ENCODE measurements at regions not wholly inside any gene's neighbourhood (a gene's known extent, or its start where the extent isn't known, plus 50 kb on each side); places are given as distances from the start of the nearest gene placed in this dataset.

DNA sequence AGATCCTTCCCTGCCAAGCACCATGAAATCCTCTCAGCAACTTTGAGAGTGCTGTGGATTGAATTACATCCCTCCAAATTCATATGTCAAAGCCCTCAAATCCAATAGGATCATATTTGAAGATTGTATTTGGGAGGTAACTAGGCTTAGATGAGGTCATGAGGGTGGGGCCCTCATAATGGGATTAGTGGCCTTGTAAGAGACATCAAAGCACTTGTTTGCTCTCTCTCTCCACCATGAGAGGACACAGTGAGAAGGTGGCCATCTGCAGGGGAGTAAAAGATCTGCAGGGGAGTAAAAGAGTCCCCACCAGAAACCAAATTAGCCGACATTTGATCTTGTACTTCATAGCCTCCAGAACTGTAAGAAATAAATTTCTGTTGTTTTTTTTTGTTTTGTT is 298.2 kb downstream of the SAMD5 start:
- DNase-seq (ENCODE audit: extremely low read depth, low read depth): no peak

DNA sequence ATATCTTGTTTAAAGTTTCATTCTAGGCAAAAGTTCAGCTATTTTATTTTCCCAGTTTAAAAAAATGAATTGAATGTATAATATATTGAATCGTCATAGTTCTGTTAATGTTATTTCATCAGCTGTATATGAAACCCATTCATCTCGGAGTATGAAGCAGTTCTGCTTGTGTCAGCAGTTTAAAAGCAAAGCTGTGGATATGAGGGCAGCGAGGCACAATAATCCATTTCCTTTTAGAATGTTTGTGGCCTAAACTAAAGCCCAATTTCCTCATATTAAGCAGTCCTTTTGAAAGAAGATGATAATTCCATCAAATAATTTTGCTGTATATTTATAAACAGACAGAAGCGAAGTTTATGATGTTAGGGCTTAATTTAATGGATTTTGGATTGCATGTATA is 300.1 kb downstream of the SAMD5 start:
- no peak for DNase-seq (ENCODE audit: extremely low read depth, low read depth)

DNA sequence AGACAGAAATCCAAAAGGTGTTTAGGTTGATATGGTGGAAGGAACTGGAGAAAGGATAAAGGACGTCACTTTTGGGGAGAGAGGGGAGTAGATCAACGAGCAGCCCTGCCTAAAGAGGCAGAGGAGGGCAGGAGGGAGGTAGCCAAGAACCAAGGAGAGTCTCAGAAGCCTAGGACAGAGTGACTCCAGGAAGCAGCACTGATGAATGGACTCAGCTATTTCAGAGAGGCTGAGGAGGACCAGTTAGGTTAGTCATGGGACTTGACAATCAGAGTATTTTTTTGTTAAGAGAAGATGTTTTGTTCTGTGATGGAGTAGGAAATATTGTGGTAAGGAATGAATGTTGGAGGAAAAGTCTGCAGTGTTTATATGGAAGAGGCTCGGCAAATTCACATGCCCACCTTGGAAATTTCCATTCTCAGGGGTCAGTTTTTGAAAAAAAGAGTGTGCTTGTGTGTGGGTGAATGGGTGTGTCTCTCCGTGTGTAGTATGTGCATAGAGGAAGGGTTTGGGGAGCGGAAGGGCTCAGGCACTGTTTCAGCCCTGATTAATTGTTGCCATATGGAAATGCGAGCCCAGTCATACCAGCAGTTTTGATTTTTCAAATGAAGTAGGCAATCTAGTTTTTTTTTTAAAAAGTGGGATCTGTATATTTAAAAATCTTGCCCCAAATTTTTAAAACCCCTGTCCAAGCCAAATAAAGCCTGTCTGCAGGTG is 303.6 kb downstream of the SAMD5 start:
- no peak for DNase-seq (ENCODE audit: extremely low read depth, low read depth)

DNA sequence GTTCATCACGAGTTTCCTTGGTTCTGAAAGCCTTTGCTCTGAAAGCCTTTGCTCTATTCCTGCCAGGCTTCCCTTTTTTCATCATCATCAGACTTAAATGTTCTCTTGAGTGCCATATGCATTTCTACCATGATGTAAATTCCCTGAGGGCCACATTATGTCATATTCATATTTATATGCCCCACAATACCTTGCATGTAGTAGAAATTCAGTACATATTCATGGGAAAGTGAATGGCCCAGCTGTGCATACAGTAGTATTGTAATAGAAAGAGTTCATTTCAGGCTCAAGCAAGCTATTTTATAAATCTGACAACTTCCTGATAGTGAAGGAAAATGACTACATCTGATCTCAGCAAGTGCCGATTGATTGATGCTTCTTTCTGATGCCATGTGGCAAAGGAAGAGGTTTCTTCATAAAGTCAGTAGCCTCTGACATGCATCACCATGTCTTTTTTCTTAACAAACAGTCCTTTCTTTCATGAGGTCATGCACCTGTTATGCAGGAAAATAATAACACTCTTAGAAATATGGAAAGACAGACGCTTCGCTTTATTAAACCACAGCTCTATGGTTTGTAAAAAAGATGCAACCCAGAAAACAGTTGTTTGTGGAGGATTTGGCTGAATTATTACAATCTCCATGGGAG is 308.7 kb downstream of the SAMD5 start:
- no peak for DNase-seq (ENCODE audit: extremely low read depth, low read depth)

DNA sequence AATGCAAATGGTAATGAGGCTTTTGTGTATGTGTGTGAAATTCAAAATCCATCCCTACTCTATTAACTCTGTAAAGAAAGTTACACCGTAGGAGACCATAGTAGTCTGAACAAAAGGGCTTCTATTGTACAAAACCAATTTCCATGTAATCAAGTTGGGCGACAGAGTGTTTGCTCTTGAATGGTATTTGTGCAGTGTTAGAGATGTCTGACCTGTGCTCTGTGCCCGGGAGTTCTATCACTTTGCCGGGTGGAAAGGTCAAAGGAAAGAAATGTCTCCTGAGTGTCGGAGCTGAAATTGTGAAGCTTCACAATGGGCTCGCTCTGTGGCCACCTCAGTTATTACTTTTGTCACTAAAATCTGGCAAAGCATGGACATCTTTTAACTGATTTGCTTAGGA is 312.0 kb downstream of the SAMD5 start:
- no peak for DNase-seq (ENCODE audit: extremely low read depth, low read depth)

DNA sequence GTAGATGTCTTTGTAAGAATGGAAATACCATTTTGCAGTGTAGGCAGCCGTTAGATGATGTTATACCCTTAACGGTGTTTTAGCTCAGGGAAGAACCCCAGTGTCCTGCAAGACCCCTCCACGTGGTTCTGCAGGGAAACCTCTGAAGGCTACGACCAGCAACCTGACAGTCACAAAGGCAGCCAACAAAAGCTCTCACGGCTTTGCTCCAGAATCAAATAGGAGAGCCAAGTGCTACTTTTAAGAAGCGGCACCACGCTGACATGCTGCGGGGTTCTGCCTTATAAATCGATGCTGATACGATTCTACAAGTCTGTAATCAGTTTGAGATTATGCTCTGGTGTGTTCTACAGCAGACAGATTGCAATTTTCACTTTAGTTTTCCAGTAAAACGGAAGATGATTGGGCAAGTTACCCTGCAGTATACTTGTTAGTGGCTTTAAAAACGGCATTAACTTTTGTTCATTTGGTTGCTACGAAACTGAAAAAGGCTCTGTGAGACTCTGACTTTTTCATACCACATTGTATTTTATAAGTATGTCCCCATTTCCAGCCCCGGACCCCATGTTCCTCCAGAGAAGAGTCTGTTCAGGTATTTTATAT is 312.9 kb downstream of the SAMD5 start:
- DNase-seq (ENCODE audit: extremely low read depth, low read depth): no peak

DNA sequence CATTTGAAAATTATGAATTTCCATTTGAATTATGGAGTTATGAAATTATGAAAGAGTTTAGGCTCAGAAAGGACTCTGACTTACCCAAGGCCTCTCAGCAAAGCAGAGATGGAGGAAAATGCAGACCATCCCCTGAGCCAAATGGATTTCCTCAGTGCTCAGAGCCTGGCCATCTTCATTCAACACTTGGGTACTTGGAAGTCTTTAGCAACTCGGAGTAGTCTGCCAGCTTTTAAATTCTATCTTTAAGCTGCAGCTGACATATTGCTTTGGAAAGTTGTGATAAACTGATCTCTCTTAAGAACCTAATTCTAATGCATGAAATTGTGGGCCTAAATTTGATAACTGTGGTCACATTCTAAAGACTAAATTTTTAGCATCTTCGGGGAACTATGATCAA is 315.4 kb downstream of the SAMD5 start:
- no peak for DNase-seq (ENCODE audit: extremely low read depth, low read depth)

DNA sequence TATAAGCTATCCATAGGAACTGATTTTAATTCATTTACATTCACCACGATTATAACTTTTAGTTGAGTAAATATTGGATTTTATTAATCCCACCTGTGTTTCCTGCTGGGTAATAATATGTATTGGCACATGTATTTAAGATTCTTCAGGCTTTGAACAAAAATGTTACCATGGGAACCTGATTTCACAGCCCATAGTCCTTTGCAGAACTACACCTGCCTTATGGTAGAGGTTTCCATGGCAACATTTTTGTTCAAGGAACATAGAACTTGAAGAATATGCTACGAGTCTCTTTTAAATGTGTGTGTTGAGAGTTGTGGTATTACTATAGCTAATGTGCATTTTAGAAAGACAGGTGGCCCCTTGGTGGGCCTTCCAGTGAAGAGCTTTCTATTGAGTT is 317.4 kb downstream of the SAMD5 start:
- DNase-seq (ENCODE audit: extremely low read depth, low read depth): no peak

DNA sequence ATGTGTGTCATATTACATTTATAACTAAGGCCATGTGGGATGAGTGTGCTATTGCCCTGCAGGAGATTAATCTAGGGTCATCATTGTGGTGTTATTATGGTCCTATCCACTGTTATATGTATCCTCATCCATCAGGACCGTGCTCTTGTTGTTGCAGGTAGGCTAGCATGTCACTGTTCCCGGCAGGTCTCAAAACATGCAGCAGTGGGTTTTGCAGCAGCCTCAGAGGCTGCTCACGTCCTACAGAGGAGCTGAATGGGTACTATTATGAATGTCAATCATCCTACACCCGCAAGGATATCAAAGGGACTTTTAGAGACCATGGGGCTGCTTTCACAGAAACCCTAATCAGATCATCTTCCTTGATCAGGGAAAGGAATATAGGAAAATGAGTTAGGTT is 318.2 kb downstream of the SAMD5 start:
- DNase-seq (ENCODE audit: extremely low read depth, low read depth): no peak

DNA sequence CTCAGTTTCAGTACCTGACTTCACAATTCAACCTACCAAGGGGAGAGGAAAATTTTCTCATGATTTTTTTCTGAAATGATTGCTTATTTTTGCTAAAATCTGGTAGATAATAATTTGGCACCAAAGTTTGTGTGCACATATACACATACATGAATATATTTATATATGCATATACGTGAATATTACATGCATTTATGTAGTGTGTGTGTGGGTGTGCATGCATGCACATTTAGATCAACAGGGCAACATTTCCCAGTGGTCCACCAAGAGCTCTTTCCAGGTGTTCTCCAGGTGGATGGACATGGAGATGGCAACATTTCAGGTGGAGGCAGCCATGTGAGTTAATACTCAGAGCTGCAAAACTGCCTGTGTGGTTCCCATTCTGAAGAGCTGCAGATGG is 320.9 kb downstream of the SAMD5 start:
- DNase-seq (ENCODE audit: extremely low read depth, low read depth): no peak

DNA sequence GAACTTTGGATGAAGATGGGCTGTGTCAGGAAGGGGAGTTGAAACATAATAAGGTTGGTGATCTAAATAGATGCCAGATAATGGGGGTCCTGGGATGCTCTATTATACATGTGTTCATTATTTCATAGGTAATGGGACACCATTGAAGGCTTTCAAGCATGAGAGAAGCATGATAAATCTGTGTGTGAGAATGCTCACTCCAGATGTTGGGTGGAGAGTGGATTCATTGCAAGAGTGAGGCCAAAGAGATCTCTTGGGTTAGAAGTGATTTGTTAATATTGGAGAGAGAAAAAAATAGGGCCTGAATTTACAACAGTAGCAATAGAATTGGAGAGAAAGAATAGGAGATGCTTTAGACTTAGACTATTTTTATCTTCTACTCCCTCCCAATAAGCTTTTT is 321.3 kb downstream of the SAMD5 start:
- DNase-seq (ENCODE audit: extremely low read depth, low read depth): no peak

DNA sequence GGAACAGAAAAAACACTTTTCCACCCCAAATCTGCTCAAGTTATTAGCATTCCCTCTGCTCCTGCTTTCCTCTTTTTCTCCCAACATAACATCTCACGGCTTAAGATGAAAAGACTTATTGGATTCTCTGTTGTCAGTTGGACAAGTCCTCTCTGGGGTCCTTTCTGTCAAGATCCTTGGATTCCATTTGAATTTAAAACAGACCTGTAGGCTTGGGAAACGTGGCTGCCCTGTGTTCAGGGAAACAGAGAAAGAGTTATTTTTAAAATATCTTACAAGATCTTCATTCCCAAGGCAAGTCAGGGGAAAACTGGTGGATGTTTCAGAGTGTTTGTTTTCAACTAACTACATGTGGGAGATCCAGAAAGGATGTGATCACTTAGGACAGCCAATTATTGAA is 322.9 kb downstream of the SAMD5 start:
- no peak for DNase-seq (ENCODE audit: extremely low read depth, low read depth)

DNA sequence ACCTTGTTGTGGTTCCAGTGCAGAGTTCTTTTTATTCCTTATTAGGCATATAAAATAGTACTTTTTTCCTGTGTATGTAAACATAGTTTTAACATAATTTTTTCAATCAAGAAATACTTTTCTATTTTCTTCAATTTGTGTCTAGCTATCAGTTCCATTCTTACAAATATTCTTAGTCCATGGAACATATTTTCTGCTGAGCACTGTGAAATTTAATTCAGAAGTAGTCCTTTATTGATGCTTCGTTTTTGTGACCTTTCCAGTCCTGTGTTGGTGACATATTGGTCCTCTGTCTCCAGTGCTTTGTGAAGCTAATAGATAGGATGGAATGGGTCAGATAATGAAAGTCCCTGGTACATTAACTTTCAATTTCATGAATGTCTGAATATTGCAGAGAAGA is 325.1 kb downstream of the SAMD5 start:
- DNase-seq (ENCODE audit: extremely low read depth, low read depth): no peak

DNA sequence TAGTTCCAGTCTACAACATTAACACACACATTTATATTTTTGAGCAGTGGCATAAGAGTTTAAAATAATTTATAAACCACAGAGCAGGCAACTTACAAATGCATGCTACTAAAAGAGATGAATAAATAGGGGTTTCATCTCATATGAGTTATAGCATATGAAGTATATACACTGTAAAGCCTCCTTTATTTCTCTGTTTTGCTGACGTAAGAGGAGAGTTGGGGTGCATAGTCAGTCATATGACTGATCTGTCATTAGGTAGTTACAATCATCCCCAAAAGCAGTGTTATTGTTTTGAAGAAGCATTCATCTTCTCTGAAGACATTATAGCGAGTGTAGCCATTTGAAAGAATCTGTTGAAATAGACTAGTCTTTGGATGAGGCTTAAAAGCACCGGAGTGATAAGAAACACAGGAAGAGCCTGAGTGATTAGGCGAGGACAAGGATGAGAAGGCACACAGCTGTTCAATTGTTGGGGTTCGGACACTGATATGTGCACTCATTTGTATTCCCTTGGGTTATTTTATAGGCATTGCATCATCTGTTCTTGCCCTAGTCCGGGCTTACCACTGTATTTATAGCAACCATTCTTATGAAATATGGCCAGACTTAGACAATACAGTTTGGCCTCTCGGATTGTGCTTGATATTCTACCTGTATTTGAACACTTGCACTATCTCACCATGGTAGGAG is 325.7 kb downstream of the SAMD5 start:
- DNase-seq (ENCODE audit: extremely low read depth, low read depth): no peak

DNA sequence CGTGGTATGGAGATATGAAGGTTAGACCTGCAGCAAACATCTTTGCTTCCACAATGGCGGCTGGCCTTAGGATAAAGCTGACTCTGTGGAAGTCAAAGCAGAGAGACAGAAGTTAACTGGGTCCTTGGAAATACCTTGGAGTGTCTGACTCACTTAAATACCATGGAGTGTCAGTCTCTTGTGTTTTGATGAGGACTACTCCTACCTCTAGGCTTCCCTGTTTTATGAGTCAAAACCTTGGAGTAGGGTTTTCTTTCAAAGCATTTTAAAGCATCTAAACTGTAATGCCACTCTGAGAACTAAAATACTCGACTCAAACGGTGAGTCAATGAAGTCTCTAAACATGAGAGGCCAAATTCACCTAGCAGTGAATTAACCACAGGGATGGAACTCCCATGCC is 329.1 kb downstream of the SAMD5 start:
- no peak for DNase-seq (ENCODE audit: extremely low read depth, low read depth)

DNA sequence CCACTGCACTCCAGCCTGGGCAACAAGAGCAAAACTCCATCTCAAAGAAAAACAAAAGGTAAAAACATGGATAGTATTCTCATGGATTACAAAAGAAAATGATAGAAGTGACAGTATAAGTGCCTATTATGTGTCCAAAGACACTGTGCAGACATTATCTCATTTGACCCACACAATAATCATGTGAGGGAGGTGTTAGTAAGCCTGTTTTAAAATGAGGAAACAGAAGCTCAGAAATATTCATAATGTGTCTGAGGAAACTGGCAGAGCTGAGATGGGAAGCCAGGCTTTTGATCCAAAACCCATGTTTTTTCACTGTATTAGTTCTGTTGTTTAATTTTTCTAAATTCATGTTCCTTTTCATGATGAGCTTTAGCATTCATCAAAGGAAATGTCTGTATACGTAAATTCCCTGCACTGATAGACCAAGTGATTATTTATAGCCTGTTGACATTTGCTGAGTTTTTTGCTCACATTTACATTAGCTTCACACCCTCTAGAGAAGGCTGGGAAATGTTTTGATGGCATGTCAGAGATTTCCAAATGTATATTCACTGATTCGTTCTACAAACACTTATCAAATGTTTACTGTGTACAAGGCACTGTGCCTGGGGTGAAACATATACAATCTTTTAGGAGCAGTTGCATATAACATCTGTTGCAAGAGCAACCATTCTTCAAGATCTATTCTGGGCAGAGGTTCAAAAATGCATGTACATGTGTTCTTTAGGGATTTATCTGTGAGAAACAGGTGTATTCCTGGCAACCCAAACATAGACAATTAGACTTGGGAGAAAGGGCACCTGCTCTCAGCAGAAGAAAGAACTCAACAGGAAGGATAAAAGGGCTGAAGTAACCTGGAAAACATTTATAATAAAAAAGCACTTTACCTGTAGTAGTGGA is 331.5 kb downstream of the SAMD5 start:
- no peak for DNase-seq (ENCODE audit: extremely low read depth, low read depth)

DNA sequence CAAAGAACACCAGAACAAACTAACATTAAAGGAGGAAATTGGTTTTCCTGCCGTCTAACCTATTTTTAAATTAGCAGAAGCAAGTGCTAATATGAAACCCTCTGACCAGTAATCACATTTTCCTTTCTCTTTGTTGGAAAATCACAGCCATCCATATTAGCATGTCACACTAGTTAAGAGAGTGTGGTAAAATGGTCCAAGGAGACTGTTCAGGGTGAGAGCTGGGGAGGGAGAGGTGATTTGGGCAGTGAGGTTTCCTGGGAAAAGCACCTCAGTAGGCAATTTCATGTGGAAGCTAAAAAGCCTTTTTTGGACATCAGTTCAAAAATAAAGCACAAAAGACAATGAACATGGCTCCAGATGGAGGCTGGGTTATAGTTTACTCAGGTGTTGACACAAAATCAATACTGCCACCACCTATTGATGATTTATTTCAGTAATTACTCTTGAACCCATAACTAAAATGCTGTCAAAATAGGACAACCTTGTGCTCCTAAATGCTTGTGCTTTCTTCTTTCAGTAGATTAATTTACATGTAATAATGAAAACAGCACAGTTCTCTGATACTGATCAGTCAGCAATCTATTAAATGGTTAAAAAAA is 333.2 kb downstream of the SAMD5 start:
- DNase-seq (ENCODE audit: extremely low read depth, low read depth): no peak

DNA sequence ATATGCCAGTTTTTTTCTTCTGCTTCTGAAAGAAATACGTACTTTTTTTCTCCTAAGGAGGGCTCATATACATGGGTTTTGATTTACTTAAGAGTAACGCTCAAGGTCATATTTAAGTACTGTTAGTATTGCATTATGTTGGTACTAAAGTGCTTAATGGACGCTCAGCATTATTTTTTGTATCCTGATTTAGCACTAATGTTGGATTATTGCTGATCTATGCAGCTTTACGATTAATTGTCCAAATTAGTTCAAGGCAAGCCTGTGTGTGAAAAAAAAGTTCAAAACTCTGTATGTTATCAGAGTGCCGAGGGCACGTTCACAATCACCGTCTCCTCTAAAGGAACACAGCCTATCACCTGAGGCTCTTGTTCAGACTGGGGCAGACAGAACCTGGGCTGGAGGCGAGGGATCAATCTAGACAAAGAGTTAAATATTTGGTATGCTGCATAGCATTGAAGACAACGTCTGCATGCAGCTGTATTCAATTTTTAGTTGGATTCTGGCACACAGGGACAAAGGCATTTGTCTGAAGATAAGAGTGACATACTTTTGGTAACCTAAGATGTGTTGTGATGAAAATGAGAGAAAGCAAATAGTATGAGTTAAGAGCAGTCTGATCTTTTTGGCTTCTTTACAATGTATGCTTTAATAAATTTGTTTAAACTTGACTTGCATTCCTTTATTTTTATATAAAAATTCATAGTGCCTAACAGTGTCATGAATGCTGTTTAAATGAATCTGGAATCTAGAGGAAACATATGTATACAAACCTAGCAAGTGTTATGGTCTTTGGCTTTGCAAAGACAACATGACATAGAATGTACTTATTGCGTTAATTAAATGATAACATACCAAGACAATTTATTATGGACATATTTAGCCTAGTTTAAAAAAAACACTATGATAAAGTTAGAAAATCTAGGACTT is 341.2 kb downstream of the SAMD5 start:
- DNase-seq (ENCODE audit: extremely low read depth, low read depth): no peak

DNA sequence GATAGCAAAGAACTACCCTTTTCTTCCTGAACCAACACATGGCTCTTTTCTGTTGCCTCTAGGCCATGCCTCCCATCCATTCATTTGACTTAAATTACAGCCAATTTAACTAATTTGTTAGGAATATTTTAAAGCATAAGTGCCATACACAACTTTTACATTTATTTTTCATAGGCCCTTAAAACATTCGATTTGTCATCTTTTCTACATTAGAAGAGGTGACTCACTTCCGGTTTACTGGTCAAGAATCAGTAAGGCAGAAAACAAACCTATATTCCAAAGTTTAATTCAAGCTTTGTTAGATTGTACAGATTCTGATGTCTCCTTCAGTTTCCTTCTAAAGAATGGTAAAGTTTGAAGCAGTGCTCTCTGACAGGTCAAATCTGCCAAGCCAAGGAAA is 344.3 kb downstream of the SAMD5 start:
- no peak for DNase-seq (ENCODE audit: extremely low read depth, low read depth)
